ENCODE measurements at regions not wholly inside any gene's neighbourhood (a gene's known extent, or its start where the extent isn't known, plus 50 kb on each side); places are given as distances from the start of the nearest gene placed in this dataset.

- TF ChIP-seq EZH2 (IDR thresholded peaks at IDR 0.05; ENCODE audit: borderline replicate concordance, insufficient read depth, low read length, poor library complexity, severe bottlenecking) (no peak), CTCF (IDR thresholded peaks at IDR 0.05; ENCODE audit: poor library complexity, severe bottlenecking) (no peak), POLR2AphosphoS5 (IDR thresholded peaks at IDR 0.05) (no peak), MXI1 (conservative IDR thresholded peaks at IDR 0.05; ENCODE audit: poor library complexity, severe bottlenecking) (no peak), EP300 (conservative IDR thresholded peaks at IDR 0.05; ENCODE audit: poor library complexity, severe bottlenecking) (no peak), SMC3 (conservative IDR thresholded peaks at IDR 0.05; ENCODE audit: poor library complexity) (no peak)
Measured at GRCh38 chr15:26098801-26099200, 235.7 kb upstream of the ATP10A start.

Data from neural cell (in vitro differentiated cells).